ENCODE measurements at regions not wholly inside any gene's neighbourhood (a gene's known extent, or its start where the extent isn't known, plus 50 kb on each side); places are given as distances from the start of the nearest gene placed in this dataset.
A peak's percentile ranks its signal among the peaks of the same experiment; 100 is the strongest.

- intact Hi-C loops (cut with DNase I) = loop anchor here (5.0 kb wide), 1 partner anchor 239 kb away; no protein-coding TSS in a partner anchor
- DNase-seq (ENCODE audit: low spot score) = no peak
Observed at GRCh38 chr4:38560768-38561558, 103.0 kb upstream of the KLF3 start.

GRCh38 chr4:38562751-38563198 lies 101.2 kb upstream of the KLF3 start:
- intact Hi-C loops (cut with DNase I) = loop anchor here (1.0 to 5.0 kb wide), 2 partner anchors 103 to 240 kb away; no protein-coding TSS in a partner anchor
- DNase-seq (ENCODE audit: low spot score) = peak; percentile 79

- no peak for DNase-seq (ENCODE audit: low spot score)
- intact Hi-C loops (cut with DNase I) = loop anchor here (1.0 to 5.0 kb wide), 2 partner anchors 101 to 242 kb away; no protein-coding TSS in a partner anchor
Observed at GRCh38 chr4:38563707-38564495, 100.1 kb upstream of the KLF3 start.

GRCh38 chr4:38565271-38566199 lies 98.5 kb upstream of the KLF3 start:
- DNase-seq (ENCODE audit: low spot score) = no peak
- intact Hi-C loops (cut with DNase I) = loop anchor here (5.0 kb wide), 1 partner anchor 52 kb away; no protein-coding TSS in a partner anchor

- intact Hi-C loops (cut with DNase I) = loop anchor here (5.0 kb wide), 1 partner anchor 50 kb away; no protein-coding TSS in a partner anchor
Observed at GRCh38 chr4:38566806-38567398, 97.1 kb upstream of the KLF3 start.

GRCh38 chr4:38567457-38567856 lies 96.5 kb upstream of the KLF3 start:
- intact Hi-C loops (cut with DNase I) = loop anchor here (5.0 kb wide), 1 partner anchor 50 kb away; no protein-coding TSS in a partner anchor
- no peak for DNase-seq (ENCODE audit: low spot score)

More at GRCh38 chr4:38566806-38567398, 97.1 kb upstream of the KLF3 start:
- no peak for DNase-seq (ENCODE audit: low spot score)

- no peak for DNase-seq (ENCODE audit: low spot score)
- intact Hi-C loops (cut with DNase I) = loop anchor here (5.0 kb wide), 1 partner anchor 49 kb away; no protein-coding TSS in a partner anchor
Observed at GRCh38 chr4:38568768-38569167, 95.2 kb upstream of the KLF3 start.

GRCh38 chr4:38570647-38571276 lies 93.2 kb upstream of the KLF3 start:
- intact Hi-C loops (cut with DNase I) = no loop called here
- no peak for DNase-seq (ENCODE audit: low spot score)

GRCh38 chr4:38572793-38573192 lies 91.2 kb upstream of the KLF3 start:
- intact Hi-C loops (cut with DNase I) = no loop called here
- no peak for DNase-seq (ENCODE audit: low spot score)

GRCh38 chr4:38574559-38575333 lies 89.3 kb upstream of the KLF3 start:
- DNase-seq (ENCODE audit: low spot score) = no peak
- intact Hi-C loops (cut with DNase I) = no loop called here

GRCh38 chr4:38576767-38577166 lies 87.2 kb upstream of the KLF3 start:
- no peak for DNase-seq (ENCODE audit: low spot score)
- intact Hi-C loops (cut with DNase I) = no loop called here

- intact Hi-C loops (cut with DNase I) = no loop called here
- DNase-seq (ENCODE audit: low spot score) = no peak
Observed at GRCh38 chr4:38577462-38577861, 86.5 kb upstream of the KLF3 start.

- no peak for DNase-seq (ENCODE audit: low spot score)
- intact Hi-C loops (cut with DNase I) = no loop called here
Observed at GRCh38 chr4:38581426-38582106, 82.4 kb upstream of the KLF3 start.

GRCh38 chr4:38582445-38582844 lies 81.6 kb upstream of the KLF3 start:
- intact Hi-C loops (cut with DNase I) = no loop called here

GRCh38 chr4:38582889-38583470 lies 81.0 kb upstream of the KLF3 start:
- no peak for DNase-seq (ENCODE audit: low spot score)
- intact Hi-C loops (cut with DNase I) = no loop called here

More at GRCh38 chr4:38582445-38582844, 81.6 kb upstream of the KLF3 start:
- no peak for DNase-seq (ENCODE audit: low spot score)

GRCh38 chr4:38585871-38586270 lies 78.1 kb upstream of the KLF3 start:
- DNase-seq (ENCODE audit: low spot score) = no peak
- intact Hi-C loops (cut with DNase I) = no loop called here

- intact Hi-C loops (cut with DNase I) = no loop called here
- no peak for DNase-seq (ENCODE audit: low spot score)
Observed at GRCh38 chr4:38587106-38587505, 76.9 kb upstream of the KLF3 start.
